Lower leg skin (tissue), 4 donors: ENCODE measurements at regions not wholly inside any gene's neighbourhood (a gene's known extent, or its start where the extent isn't known, plus 50 kb on each side); places are given as distances from the start of the nearest gene placed in this dataset.
"Not testable (repeated sequence)": the region's sequence is repeated elsewhere in the genome, so short reads cannot be mapped to it uniquely, and the experiment has no call there.

Experiments
- DNase-seq, 2 donors: peaks; one replicate each; pipeline ENCODE4 v3.0.0-alpha.2; 2019; ENCODE audit warnings: low spot score in 2 of 2
- H3K4me3 ChIP-seq: fragments of 200-600 bp; sonication (generic); 2 replicates; pipeline ENCODE4 v1.5.1; 2017; ENCODE audit warnings: mild to moderate bottlenecking, low read depth; ENCODE audit not compliant: poor library complexity, severe bottlenecking
- CTCF ChIP-seq, 3 donors: fragments of 450-650 bp; IDR thresholded peaks; one replicate each; pipeline ENCODE4 v1.5.1; 2016; ENCODE audit warnings: antibody characterized with exemption in 3 of 3, mild to moderate bottlenecking in 3 of 3, moderate library complexity in 2 of 3
- POLR2A ChIP-seq, 2 donors: fragments of 450-650 bp; IDR thresholded peaks; one replicate each; pipeline ENCODE4 v1.6.1; 2016 to 2017; ENCODE audit warnings: antibody characterized with exemption in 2 of 2, mild to moderate bottlenecking in 1 of 2, moderate library complexity in 1 of 2
- WGBS, 2 donors: methylation state at CpG; one replicate each; pipeline ENCODE4 v1.1.5; 2018; 5-methylcytosine and 5-hydroxymethylcytosine counted together
- intact Hi-C: fragments of 100-400 bp; cut with DNase I; formaldehyde crosslinking; loops from one replicate; pipeline ENCODE4 v1.15.0; 2023; ENCODE audit warnings: low total_unique reads

DNA sequence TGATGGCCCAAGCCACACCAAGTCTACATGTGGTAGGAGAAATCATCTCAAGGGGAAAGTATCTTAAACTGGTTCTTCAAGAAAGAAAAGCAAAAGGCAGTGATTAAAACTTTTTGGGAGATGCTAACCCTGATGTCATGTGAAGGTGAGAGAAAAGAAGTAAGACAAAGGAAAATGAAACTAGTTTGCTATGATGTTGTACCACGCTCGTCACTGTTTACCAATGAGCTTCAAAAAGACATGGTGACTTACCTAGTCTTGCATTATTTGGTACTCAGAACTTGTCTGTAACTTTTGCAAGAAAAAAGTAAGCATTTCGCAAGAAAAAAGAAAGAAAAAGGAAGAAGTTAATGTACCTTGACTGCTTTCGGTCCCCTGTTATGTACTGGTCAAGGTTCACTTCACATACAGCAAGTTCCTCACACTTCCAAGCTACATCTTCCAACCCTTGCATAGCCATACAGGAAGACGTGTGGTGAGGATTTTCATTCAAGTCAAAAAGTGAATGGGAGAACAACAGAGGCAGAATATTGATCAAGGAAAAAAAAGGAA lies 739.3 kb downstream of the NR2F1-AS1 start:
- intact Hi-C loops = no loop called here
- DNase-seq = no peak
- H3K4me3 ChIP-seq = no peak overlapping the region
- TF ChIP-seq CTCF (IDR thresholded peaks at IDR 0.05) = no peak
- no peak for TF ChIP-seq POLR2A (IDR thresholded peaks at IDR 0.05)
- WGBS, 2 donors = 90 to 92% methylated on average over 5 of the region's 5 CpGs

- no peak for TF ChIP-seq POLR2A (IDR thresholded peaks at IDR 0.05)
- no peak for TF ChIP-seq CTCF (IDR thresholded peaks at IDR 0.05)
- DNase-seq = no peak
- intact Hi-C loops = no loop called here
- H3K4me3 ChIP-seq = no peak overlapping the region
- WGBS, 2 donors = 77 to 81% methylated on average over 1 of the region's 1 CpG
Observed at GRCh38 chr5:92838253-92838652, 742.8 kb downstream of the NR2F1-AS1 start.

GRCh38 chr5:92836855-92837755 lies 743.9 kb downstream of the NR2F1-AS1 start:
- DNase-seq = no peak
- H3K4me3 ChIP-seq = no peak overlapping the region
- WGBS, 2 donors = 57 to 59% methylated on average over 3 of the region's 3 CpGs
- TF ChIP-seq CTCF (IDR thresholded peaks at IDR 0.05) = no peak
- no peak for TF ChIP-seq POLR2A (IDR thresholded peaks at IDR 0.05)
- intact Hi-C loops = no loop called here

DNA sequence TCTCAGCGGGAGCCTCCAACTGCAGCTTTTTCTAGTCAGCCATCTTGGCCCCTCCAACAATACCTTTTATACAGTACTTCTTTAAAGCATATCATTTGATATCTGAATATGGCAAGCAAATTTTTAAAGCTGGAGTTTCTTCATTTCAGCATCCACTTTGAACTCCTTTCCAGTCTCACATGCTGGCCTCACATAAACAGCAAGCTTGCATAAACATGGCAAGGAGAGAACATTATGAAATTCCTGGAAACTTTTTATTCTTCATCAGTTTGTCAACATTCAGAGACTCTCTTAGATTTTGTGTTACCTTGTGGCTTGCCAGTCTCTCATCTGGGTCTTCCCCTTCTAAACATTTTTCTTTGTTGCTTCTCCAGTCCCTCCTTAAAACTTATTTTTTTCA lies 745.3 kb downstream of the NR2F1-AS1 start:
- intact Hi-C loops = no loop called here
- no peak for DNase-seq
- WGBS, 2 donors = 0 to 4% methylated on average over 1 of the region's 1 CpG
- no peak overlapping the region for H3K4me3 ChIP-seq
- TF ChIP-seq CTCF (IDR thresholded peaks at IDR 0.05) = no peak
- TF ChIP-seq POLR2A (IDR thresholded peaks at IDR 0.05) = no peak

GRCh38 chr5:92823551-92823950 lies 757.5 kb downstream of the NR2F1-AS1 start:
- DNase-seq, H3K4me3 ChIP-seq, intact Hi-C loops: not testable (repeated sequence)
- WGBS, 2 donors = 82 to 88% methylated on average over 3 of the region's 3 CpGs

- intact Hi-C loops = no loop called here
- H3K4me3 ChIP-seq = no peak overlapping the region
- TF ChIP-seq CTCF (IDR thresholded peaks at IDR 0.05) = no peak
- no peak for TF ChIP-seq POLR2A (IDR thresholded peaks at IDR 0.05)
- no peak for DNase-seq
- WGBS, 2 donors = 79 to 86% methylated on average over 9 of the region's 9 CpGs
Observed at GRCh38 chr5:92822183-92822582, 758.8 kb downstream of the NR2F1-AS1 start.
